Iris pigment epithelial cell (primary cell): ENCODE measurements at regions not wholly inside any gene's neighbourhood (a gene's known extent, or its start where the extent isn't known, plus 50 kb on each side); places are given as distances from the start of the nearest gene placed in this dataset.
"Not testable (repeated sequence)": the region's sequence is repeated elsewhere in the genome, so short reads cannot be mapped to it uniquely, and the experiment has no call there.

Experiments
- DNase-seq: peaks from one replicate; pipeline ENCODE4 v3.0.0-alpha.2; 2011; ENCODE audit warnings: low read depth

- DNase-seq, result peak; percentile 84
Measured at GRCh38 chr16:87206646-87207451, 110.3 kb downstream of the C16orf95 start.

GRCh38 chr16:87207509-87207908 is 109.7 kb downstream of the C16orf95 start:
- peak; percentile 95 for DNase-seq

DNA sequence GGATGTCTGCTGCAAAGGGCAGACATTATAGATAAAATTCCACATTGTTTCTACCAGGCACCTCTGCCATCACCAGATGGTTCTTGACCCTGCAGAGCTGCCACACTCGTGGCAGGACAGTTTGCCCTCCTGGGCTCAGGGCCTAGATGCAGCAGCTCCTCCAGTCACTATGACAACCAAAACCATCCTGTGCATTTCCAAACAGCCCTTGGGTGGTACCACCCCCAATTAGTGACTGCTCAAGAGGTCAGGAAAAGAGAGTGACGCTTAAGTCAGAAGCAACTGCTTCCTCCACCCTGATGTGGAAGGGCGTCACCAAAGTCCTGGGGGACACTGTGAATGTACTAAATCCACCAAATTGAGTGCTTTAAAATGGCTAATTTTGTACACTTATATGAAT is 109.2 kb downstream of the C16orf95 start:
- DNase-seq, result no peak

DNA sequence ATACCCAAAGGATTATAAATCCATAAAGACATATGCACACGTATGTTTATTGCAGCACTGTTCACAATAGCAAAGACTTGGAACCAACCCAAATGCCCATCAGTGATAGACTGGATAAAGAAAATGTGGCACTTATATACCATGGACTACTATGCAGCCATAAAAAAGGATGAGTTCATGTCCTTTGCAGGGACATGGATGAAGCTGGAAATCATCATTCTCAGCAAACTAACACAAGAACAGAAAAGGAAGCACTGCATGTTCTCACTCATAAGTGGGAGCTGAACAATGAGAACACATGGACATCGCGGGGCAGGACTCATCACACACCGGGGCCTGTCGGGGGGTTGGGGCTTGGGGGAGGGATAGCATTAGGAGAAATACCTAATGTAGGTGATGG is 108.2 kb downstream of the C16orf95 start:
- not testable (repeated sequence) for DNase-seq

GRCh38 chr16:87209808-87210512 is 107.2 kb downstream of the C16orf95 start:
- DNase-seq, result no peak

GRCh38 chr16:87210894-87211293 is 106.3 kb downstream of the C16orf95 start:
- DNase-seq, result peak; percentile 51

- peak; percentile 29 for DNase-seq
Measured at GRCh38 chr16:87212026-87212425, 105.2 kb downstream of the C16orf95 start.

DNA sequence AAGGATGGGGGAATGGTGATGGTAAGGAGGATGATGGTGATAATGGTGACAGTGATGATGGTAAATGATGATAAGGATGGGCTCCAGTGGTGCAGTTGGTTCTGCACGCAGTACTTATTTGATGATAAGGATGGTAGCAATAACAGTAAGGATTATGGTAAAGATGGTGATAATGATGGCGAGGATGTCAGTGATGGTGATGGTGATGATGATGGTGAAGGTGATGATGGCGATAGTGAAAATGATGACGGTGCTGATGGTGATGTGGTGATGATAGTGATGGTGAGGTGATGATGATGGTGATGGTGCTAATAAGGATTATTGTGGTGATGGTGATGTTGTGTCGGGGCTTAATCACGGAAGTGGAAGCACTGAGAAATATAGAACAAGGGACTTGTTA is 103.7 kb downstream of the C16orf95 start:
- no peak for DNase-seq

- DNase-seq, result no peak
Measured at GRCh38 chr16:87216148-87216840, 100.9 kb downstream of the C16orf95 start.

DNA sequence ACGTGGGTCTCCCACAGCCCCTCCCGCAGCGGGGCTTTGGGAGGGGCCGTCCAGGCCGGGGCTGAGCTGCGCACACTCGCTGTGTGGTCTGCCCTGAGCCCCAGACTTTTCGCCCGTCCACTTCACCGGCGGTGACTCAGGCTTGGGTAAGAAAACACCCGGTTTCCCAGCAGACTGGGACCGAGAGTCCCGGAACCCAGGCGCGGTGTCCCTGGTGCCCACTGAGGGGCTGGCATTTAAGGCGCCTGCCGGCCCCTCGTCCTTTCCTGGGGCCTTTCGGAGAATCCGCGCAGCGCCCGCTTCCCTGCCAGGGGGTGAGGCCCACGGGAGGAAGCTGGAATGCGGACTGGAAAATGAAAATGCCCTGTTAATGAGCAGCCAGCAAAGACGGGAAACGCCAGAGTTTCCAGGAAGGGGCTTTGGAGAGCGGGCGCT is 100.3 kb downstream of the C16orf95 start:
- peak; percentile 49 for DNase-seq

- DNase-seq, result not testable (repeated sequence)
Measured at GRCh38 chr16:87217802-87218201, 99.4 kb downstream of the C16orf95 start.

DNA sequence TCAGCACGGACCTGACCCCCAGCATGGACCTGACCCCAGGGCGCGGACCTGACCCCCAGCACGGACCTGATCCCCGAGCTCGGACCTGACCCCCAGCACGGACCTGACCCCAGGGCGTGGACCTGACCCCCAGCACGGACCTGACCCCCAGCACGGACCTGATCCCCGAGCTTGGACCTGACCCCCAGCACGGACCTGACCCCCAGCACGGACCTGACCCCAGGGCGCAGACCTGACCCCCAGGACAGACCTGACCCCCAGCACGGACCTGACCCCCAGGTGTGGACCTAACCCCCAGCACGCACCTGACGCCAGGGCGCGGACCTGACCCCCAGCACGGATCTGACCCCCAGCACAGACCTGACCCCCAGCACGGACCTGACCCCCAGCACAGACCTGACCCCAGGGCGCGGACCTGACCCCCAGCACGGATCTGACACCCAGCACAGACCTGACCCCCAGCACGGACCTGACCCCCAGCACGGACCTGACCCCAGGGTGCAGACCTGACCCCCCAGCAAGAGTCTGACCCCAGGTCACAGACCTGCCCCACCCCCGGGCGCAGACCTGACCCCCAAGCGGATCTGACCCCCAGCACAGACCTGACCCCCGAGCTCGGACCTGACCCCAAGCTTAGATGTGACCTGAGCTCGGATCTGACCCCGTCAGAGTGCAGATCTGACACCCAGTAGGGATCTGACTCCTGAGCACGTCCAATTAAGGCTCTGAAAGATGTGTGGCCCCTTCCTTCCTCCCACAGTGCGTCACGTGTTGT is 98.7 kb downstream of the C16orf95 start:
- no peak for DNase-seq

- no peak for DNase-seq
Measured at GRCh38 chr16:87219287-87219909, 97.8 kb downstream of the C16orf95 start.

- DNase-seq, result no peak
Measured at GRCh38 chr16:87221633-87222032, 95.6 kb downstream of the C16orf95 start.

DNA sequence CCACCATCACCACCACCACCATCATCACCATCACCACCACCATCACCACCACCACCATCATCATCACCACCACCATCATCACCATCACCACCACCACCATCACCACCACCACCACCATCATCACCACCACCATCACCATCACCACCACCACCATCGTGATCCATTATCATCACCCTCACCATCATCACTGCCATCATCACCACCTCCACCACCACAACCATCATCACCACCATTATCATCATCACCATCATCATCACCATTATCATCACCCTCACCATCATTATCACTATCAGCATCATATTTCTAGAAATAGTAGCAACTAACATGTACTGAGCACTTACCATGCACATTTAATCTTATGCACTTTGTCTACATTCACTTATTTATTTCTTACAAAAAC is 94.9 kb downstream of the C16orf95 start:
- DNase-seq, result no peak

- DNase-seq, result no peak
Measured at GRCh38 chr16:87223656-87224248, 93.4 kb downstream of the C16orf95 start.

GRCh38 chr16:87226926-87227295 is 90.3 kb downstream of the C16orf95 start:
- no peak for DNase-seq

DNA sequence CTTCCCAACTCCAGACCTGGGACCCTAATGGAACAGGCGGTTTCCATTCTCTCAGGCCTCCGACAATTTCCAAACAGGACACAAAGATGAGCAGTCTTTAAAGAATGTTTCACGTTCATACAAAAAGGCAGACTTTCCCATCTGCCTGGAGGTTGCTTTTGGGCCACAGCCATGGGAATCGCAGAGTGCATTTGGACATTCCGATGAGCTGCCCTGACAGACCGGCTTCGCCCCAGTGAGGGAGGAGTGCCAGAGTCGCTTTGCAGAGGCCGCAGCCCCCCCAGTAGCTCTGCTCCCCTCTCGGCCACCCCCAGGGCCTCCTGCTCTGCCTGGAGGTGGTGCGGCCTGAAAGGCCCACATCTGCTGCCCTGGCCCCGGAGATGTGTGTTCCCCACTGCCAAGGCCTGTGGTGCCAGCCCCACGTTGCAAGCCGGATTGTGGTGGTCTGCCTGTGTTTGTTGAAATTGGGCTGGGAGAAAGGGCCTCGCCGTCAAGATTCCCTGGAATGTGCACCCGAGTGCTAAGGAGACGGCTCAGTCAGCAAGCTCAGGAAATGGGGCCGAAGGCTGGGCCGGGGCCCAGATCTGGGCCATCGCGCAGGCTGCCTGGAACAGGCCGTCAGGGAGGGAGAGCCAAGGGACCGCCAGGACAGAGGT is 89.8 kb downstream of the C16orf95 start:
- peak; percentile 81 for DNase-seq

GRCh38 chr16:87228363-87228762 is 88.8 kb downstream of the C16orf95 start:
- DNase-seq, result no peak
